GM23338 (cell line): ENCODE measurements at regions not wholly inside any gene's neighbourhood (a gene's known extent, or its start where the extent isn't known, plus 50 kb on each side); places are given as distances from the start of the nearest gene placed in this dataset.

Experiments used
- CREB1 ChIP-seq: fragments of 250-450 bp; sonication (Bioruptor Pico); IDR thresholded peaks from 2 replicates; pipeline ENCODE4 v1.5.0; 2020; ENCODE audit warnings: low read depth, mild to moderate bottlenecking, moderate library complexity
- EZH2 ChIP-seq: fragments of 200-600 bp; sonication (generic); IDR thresholded peaks from one replicate; pipeline ENCODE4 v1.8.0; 2017; ENCODE audit warnings: antibody characterized with exemption, mild to moderate bottlenecking, low read depth; ENCODE audit not compliant: unreplicated experiment
- EZH2phosphoT487 ChIP-seq: fragments of 200-600 bp; sonication (generic); IDR thresholded peaks from one replicate; pipeline ENCODE4 v1.8.1; 2018; ENCODE audit warnings: antibody characterized with exemption; ENCODE audit not compliant: unreplicated experiment
- JUNB ChIP-seq: IDR thresholded peaks from one replicate; pipeline ENCODE4 v1.6.1; 2016; ENCODE audit warnings: antibody characterized with exemption; ENCODE audit not compliant: unreplicated experiment
- NANOG ChIP-seq: IDR thresholded peaks from 2 replicates; pipeline ENCODE4 v1.6.1; 2016; ENCODE audit warnings: antibody characterized with exemption, borderline replicate concordance
- POLR2AphosphoS5 ChIP-seq: IDR thresholded peaks from 2 replicates; pipeline ENCODE4 v1.6.1; 2016; ENCODE audit warnings: antibody characterized with exemption, low read depth
- STAT1 ChIP-seq: IDR thresholded peaks from one replicate; pipeline ENCODE4 v1.6.1; 2016; ENCODE audit warnings: antibody characterized with exemption; ENCODE audit not compliant: unreplicated experiment
- ZNF331 ChIP-seq: fragments of 250-450 bp; sonication (Bioruptor Pico); IDR thresholded peaks from 2 replicates; pipeline ENCODE4 v1.5.0; 2020; ENCODE audit warnings: low read depth, mild to moderate bottlenecking, moderate library complexity
- TF ChIP-seq, protein P1 (sequence below): IDR thresholded peaks from 2 replicates; pipeline ENCODE4 v1.6.1; 2016; ENCODE audit warnings: antibody characterized with exemption
- TF ChIP-seq, protein P2 (sequence below): IDR thresholded peaks from one replicate; pipeline ENCODE4 v1.6.1; 2018; ENCODE audit warnings: antibody characterized with exemption; ENCODE audit not compliant: unreplicated experiment
- TF ChIP-seq, protein P3 (sequence below), 2 experiments: fragments of 200-600 bp in 1 of 2; sonication (generic) in 1 of 2; conservative IDR thresholded peaks; 2 replicates each; pipeline versions ENCODE4 v1.5.1 to v1.6.1; 2016 to 2017; ENCODE audit warnings: antibody characterized with exemption in 2 of 2, low read depth in 2 of 2, mild to moderate bottlenecking in 2 of 2, moderate library complexity in 1 of 2
- TF ChIP-seq, protein P4 (sequence below): fragments of 250-450 bp; sonication (Bioruptor Pico); IDR thresholded peaks from 2 replicates; pipeline ENCODE4 v1.5.0; 2020; ENCODE audit warnings: mild to moderate bottlenecking, moderate library complexity

DNA sequence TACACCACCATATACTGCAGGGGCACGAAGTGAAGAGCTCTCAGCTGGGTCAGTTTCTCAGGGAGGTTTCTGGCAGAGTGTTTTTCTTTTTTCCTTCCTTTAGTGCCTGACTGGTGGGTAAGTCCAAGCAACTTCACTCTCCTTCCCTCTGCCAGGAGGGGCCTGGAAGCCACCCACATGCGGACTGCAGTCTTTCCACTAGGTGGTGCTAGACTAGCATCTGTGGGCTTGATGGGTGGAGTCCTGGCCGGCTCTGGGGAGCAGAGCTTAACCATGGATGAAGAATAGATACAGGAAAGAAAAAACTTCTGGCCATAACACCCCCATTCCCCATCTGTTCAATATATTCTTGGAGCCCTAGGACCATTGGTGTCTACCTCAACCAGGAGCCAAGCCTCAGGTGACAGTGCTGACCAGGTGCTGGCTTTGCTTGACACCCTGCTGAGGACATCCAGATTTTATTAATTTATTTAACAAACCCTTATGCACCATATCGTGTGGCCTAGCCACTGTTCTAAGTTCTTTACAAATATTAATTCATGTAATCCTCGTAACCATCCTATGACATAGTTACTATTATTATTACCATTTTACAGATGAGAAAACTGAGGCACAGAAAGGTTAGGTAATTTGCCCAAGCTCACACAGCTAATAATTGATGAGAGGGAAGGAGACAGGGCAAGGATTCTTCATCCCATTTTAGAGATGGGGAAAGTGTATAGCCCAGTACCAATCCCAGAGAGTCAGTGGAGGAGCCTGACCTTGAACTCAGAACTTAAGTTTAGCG is 126.7 kb upstream of the CSF3R start:
- TF ChIP-seq, protein P1, sequence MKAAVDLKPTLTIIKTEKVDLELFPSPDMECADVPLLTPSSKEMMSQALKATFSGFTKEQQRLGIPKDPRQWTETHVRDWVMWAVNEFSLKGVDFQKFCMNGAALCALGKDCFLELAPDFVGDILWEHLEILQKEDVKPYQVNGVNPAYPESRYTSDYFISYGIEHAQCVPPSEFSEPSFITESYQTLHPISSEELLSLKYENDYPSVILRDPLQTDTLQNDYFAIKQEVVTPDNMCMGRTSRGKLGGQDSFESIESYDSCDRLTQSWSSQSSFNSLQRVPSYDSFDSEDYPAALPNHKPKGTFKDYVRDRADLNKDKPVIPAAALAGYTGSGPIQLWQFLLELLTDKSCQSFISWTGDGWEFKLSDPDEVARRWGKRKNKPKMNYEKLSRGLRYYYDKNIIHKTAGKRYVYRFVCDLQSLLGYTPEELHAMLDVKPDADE: no peak
- TF ChIP-seq, protein P2, sequence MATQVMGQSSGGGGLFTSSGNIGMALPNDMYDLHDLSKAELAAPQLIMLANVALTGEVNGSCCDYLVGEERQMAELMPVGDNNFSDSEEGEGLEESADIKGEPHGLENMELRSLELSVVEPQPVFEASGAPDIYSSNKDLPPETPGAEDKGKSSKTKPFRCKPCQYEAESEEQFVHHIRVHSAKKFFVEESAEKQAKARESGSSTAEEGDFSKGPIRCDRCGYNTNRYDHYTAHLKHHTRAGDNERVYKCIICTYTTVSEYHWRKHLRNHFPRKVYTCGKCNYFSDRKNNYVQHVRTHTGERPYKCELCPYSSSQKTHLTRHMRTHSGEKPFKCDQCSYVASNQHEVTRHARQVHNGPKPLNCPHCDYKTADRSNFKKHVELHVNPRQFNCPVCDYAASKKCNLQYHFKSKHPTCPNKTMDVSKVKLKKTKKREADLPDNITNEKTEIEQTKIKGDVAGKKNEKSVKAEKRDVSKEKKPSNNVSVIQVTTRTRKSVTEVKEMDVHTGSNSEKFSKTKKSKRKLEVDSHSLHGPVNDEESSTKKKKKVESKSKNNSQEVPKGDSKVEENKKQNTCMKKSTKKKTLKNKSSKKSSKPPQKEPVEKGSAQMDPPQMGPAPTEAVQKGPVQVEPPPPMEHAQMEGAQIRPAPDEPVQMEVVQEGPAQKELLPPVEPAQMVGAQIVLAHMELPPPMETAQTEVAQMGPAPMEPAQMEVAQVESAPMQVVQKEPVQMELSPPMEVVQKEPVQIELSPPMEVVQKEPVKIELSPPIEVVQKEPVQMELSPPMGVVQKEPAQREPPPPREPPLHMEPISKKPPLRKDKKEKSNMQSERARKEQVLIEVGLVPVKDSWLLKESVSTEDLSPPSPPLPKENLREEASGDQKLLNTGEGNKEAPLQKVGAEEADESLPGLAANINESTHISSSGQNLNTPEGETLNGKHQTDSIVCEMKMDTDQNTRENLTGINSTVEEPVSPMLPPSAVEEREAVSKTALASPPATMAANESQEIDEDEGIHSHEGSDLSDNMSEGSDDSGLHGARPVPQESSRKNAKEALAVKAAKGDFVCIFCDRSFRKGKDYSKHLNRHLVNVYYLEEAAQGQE: no peak
- no peak for TF ChIP-seq JUNB
- TF ChIP-seq, protein P3, sequence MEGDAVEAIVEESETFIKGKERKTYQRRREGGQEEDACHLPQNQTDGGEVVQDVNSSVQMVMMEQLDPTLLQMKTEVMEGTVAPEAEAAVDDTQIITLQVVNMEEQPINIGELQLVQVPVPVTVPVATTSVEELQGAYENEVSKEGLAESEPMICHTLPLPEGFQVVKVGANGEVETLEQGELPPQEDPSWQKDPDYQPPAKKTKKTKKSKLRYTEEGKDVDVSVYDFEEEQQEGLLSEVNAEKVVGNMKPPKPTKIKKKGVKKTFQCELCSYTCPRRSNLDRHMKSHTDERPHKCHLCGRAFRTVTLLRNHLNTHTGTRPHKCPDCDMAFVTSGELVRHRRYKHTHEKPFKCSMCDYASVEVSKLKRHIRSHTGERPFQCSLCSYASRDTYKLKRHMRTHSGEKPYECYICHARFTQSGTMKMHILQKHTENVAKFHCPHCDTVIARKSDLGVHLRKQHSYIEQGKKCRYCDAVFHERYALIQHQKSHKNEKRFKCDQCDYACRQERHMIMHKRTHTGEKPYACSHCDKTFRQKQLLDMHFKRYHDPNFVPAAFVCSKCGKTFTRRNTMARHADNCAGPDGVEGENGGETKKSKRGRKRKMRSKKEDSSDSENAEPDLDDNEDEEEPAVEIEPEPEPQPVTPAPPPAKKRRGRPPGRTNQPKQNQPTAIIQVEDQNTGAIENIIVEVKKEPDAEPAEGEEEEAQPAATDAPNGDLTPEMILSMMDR (conservative IDR thresholded peaks at IDR 0.05; ENCODE audit: low read depth in 2 of 2): peak; percentile 97
- no peak for TF ChIP-seq EZH2phosphoT487
- TF ChIP-seq NANOG: no peak
- TF ChIP-seq CREB1 (CRISPR knock-in tag): no peak
- no peak for TF ChIP-seq EZH2
- TF ChIP-seq POLR2AphosphoS5: no peak
- TF ChIP-seq STAT1: no peak
- TF ChIP-seq, protein P4, sequence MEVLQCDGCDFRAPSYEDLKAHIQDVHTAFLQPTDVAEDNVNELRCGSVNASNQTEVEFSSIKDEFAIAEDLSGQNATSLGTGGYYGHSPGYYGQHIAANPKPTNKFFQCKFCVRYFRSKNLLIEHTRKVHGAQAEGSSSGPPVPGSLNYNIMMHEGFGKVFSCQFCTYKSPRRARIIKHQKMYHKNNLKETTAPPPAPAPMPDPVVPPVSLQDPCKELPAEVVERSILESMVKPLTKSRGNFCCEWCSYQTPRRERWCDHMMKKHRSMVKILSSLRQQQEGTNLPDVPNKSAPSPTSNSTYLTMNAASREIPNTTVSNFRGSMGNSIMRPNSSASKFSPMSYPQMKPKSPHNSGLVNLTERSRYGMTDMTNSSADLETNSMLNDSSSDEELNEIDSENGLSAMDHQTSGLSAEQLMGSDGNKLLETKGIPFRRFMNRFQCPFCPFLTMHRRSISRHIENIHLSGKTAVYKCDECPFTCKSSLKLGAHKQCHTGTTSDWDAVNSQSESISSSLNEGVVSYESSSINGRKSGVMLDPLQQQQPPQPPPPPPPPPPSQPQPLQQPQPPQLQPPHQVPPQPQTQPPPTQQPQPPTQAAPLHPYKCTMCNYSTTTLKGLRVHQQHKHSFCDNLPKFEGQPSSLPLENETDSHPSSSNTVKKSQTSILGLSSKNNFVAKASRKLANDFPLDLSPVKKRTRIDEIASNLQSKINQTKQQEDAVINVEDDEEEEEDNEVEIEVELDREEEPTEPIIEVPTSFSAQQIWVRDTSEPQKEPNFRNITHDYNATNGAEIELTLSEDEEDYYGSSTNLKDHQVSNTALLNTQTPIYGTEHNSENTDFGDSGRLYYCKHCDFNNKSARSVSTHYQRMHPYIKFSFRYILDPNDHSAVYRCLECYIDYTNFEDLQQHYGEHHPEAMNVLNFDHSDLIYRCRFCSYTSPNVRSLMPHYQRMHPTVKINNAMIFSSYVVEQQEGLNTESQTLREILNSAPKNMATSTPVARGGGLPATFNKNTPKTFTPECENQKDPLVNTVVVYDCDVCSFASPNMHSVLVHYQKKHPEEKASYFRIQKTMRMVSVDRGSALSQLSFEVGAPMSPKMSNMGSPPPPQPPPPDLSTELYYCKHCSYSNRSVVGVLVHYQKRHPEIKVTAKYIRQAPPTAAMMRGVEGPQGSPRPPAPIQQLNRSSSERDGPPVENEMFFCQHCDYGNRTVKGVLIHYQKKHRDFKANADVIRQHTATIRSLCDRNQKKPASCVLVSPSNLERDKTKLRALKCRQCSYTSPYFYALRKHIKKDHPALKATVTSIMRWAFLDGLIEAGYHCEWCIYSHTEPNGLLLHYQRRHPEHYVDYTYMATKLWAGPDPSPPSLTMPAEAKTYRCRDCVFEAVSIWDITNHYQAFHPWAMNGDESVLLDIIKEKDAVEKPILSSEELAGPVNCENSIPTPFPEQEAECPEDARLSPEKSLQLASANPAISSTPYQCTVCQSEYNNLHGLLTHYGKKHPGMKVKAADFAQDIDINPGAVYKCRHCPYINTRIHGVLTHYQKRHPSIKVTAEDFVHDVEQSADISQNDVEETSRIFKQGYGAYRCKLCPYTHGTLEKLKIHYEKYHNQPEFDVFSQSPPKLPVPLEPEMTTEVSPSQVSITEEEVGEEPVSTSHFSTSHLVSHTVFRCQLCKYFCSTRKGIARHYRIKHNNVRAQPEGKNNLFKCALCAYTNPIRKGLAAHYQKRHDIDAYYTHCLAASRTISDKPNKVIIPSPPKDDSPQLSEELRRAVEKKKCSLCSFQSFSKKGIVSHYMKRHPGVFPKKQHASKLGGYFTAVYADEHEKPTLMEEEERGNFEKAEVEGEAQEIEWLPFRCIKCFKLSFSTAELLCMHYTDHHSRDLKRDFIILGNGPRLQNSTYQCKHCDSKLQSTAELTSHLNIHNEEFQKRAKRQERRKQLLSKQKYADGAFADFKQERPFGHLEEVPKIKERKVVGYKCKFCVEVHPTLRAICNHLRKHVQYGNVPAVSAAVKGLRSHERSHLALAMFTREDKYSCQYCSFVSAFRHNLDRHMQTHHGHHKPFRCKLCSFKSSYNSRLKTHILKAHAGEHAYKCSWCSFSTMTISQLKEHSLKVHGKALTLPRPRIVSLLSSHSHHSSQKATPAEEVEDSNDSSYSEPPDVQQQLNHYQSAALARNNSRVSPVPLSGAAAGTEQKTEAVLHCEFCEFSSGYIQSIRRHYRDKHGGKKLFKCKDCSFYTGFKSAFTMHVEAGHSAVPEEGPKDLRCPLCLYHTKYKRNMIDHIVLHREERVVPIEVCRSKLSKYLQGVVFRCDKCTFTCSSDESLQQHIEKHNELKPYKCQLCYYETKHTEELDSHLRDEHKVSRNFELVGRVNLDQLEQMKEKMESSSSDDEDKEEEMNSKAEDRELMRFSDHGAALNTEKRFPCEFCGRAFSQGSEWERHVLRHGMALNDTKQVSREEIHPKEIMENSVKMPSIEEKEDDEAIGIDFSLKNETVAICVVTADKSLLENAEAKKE (CRISPR knock-in tag): peak; percentile 96
- no peak for TF ChIP-seq ZNF331 (CRISPR knock-in tag)
